HG02678 (cell line): ENCODE measurements at regions not wholly inside any gene's neighbourhood (a gene's known extent, or its start where the extent isn't known, plus 50 kb on each side); places are given as distances from the start of the nearest gene placed in this dataset.
"Not testable (repeated sequence)": the region's sequence is repeated elsewhere in the genome, so short reads cannot be mapped to it uniquely, and the experiment has no call there.

Source experiments
- ATAC-seq: cut with Tn5 transposase; IDR thresholded peaks from one replicate; pipeline ENCODE4 v1.9.1; 2021; ENCODE audit warnings: mild to moderate bottlenecking, moderate library complexity; ENCODE audit not compliant: unreplicated experiment

DNA sequence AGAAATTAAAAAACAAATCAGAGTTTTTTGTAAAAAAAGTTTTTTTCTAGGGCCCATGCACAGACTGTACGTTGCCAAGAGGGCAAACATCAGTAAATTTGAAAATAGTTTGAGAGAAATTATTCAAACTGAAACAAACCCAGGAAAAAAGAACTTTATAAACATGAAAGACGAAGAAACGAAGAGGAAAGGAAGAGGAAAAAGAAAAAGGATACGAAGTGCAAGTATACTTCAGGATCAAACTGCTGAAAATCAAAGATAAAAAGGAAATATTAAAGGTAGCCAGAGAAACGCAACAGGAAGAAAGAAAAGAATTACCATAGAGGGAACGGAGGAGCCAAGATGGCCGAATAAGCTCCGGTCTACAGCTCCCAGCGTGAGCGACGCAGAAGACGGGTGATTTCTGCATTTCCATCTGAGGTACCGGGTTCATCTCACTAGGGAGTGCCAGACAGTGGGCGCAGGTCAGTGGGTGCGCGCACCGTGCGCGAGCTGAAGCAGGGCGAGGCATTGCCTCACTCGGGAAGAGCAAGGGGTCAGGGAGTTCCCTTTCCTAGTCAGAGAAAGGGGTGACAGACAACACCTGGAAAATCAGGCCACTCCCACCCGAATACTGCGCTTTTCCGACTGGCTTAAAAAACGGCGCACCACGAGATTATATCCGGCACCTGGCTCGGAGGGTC, 94.4 kb upstream of the GAS1 start:
- not testable (repeated sequence) for ATAC-seq

DNA sequence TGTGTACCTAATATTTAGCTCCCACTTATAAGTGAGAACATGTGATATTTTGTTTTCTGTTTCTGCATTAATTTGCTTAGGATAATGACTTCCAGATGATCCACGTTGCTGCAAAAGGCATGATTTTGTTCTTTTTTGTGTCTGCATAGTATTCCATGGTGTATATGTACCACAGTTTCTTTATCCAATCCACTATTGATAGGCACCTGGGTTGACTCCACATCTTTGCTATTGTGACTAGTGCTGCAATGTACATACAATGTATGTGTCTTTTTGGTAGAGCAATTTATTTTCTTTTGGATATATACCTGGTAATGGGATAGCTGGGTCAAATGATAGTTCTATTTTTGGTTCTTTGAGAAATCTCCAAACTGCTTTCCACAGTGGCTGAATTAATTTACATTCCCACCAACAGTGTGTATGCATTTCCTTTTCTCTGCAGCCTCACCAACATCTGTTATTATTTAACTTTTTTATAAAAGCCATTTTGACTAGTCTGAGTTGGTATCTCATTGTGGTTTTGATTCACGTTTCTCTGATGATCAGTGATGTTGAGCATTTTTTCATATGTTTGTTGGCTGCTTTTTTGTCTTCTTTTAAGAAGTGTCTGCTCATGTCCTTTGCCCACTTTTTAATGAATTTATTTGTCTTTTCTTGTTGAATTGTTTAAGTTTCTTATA, 102.8 kb upstream of the GAS1 start:
- ATAC-seq = not testable (repeated sequence)

GRCh38 chr9:87054999-87055686, 107.8 kb upstream of the GAS1 start:
- no peak for ATAC-seq

DNA sequence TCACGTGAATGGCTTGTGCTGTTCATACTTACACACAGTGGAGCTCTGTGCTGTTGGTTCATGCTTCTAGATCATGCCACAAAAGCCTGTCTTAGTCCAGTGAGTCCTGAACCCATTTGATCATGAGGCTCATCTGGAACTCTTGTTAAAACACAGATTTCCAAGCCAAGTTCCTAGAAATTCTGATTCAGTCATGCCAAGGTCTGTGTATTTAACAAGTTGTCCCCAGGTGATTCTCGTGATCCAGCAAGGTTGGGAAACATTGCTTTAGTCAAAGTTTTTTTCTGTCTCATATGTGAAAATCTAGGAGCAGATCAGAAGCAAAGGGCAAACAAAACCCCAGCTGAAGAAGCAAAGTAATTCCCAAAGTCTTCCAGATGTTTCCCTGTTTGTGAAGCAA, 112.5 kb upstream of the GAS1 start:
- no peak for ATAC-seq

- ATAC-seq = no peak
Observed at GRCh38 chr9:87062746-87063145, 115.4 kb upstream of the GAS1 start.

DNA sequence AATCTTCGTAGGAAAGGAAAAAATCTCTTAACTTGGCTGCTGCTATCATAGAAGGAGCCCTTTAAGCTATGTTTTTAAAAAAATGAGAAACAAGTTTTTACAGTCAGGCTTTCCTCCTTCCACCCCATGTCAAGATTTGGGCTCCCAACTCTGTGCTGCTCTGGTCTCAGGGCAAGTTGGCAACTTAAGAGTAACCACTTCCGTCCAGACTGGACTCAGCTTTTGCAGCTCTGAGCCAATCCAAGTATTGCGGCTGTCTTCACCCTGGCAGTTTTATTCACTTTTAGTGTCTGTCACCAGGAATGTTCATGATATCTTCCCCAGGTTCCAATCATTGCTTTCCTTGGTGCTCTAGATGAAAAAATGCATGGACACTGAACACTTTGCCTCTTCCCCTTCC, 115.9 kb upstream of the GAS1 start:
- no peak for ATAC-seq

DNA sequence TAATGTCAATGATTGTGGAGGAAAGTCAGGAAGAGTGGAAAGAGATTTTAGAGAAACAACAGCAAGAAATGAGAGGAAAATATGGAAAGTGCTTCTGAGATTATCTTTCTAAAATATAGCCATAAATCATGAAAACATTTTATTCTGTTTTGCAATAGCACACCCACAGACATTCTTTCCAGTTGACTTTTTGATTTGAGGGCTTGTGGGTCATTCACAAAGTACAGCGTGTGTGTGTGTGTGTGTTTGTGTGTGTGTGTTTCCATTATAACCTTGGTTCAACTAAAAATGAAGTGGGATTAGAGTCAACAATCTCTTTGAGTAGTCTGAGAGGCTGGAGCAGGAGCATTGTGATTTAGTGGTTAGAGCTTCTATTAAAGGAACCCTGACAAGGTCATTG, 116.6 kb upstream of the GAS1 start:
- ATAC-seq = no peak

DNA sequence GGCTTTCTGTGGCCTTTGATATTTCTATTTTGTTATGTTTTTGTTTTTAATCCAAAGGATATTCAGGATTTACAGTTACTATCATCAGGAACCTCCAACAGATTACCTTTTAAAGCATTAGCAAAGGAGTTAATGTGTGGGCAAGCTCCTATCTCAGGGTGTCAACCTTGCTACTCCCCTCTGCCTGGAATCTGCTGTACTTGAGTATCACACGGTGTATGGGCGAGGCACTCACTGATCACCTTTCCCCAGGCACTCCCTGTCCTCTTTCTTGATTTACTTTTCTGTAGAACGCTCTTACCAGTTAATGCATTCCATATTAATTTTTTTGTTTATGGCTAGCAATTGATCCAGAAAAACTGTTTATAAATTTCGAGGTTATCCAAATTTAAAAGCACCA, 117.0 kb upstream of the GAS1 start:
- no peak for ATAC-seq

GRCh38 chr9:87065981-87066380, 118.7 kb upstream of the GAS1 start:
- no peak for ATAC-seq

- ATAC-seq = no peak
Observed at GRCh38 chr9:87067426-87067825, 120.1 kb upstream of the GAS1 start.

DNA sequence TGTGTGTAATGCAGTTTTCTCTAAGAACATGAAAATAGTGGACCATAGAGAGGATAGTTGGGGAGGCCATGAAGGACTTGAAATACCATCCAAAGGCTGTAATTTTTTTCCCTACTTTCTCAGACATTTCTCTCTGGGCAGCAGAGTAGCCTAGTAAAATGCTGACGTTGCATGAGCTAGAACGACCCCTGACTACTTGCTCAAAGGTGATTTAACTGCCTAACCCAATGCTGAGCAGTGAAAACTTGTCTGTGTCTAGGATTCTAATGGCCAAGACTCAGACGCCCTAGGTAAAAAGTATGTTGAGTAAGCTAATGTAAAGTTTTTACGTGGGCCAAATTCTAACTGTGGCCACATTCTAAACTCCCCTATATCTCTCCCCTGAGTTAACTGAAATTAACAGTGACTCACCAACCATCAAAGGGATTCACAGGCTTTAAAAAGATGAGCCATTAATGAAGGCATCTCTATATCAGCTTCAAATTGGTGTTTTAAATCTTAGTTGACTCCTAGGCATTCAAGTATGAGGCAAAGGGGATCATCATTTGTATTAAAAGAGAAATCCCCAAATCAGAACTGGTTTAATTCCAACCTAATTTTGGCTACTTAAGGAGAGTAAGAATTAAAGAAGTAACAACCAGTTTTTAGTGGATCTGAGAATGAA, 121.0 kb upstream of the GAS1 start:
- ATAC-seq = no peak

- no peak for ATAC-seq
Observed at GRCh38 chr9:87069690-87070089, 122.4 kb upstream of the GAS1 start.

DNA sequence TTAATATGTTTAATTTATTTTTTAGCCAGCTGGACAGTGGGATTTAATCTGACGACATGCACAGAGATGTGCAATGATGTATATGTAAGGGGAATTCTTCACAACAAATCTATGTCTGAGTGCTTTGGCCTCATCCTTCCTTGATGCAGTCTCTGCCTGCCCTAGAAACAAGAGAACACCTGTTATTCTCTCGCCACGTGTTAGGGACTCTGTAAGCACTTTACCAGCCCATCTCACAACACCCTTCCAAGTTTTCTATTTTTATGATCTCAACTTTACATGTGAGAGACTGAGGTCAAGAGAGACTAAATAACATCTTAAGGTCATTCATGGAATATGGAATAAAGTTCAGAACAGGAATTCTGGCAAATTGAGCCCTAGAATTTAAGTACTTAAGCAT, 123.0 kb upstream of the GAS1 start:
- ATAC-seq = no peak

DNA sequence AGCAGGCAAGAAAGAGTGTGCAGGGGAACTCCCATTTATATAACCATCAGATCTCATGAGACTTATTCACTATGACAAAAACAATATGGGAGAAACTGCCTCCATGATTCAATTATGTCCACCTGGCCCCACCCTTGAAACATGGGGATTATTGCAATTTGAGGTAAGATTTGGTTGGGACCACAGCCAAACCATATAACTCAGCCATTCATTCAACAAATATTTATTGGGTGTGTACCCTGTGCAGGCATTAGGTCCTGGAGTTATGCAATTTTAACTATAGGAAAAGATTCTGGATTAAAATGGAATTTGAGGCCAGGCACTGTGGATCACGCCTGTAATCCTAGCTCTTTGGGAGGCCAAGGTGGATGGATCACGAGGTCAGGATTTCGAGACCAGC, 124.2 kb upstream of the GAS1 start:
- ATAC-seq = no peak

DNA sequence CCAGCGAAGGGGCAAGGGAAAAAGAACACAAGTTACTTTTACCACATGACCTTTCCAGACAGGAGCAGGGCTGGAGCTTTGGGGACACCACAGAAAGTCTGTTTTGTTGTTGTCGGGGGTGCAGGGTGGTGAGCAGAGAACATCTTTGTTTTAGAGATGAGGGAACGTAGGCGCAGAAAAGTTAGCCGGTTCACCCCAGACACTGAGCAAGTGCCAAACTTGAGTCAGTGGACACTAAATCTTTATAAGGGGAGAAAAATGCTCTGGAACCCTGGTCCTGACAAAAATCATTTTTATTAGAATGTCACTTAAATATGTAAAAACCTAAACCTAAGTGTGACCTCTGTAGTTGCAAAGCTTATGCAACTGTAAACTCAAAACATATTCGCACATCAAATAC, 126.4 kb upstream of the GAS1 start:
- no peak for ATAC-seq

GRCh38 chr9:87075537-87075936, 128.2 kb upstream of the GAS1 start:
- ATAC-seq = no peak

DNA sequence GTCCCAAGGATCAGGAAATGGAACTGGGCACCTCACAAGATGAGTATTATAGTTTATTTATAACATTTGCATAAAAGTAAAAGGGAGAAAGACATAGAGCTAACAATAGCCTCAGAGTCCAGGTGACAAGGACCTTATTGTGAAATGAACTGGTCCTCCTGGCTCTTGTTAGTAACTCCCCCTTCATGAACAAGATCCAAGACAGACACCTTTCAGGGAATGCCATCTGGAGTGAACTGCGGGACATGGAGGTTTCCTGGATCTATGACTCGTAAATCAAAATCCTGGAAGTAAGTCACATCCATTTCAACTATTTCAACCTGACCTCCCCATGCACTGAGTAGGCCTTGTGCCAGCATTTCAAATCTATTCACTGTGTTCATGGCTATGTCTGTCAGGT, 129.5 kb upstream of the GAS1 start:
- ATAC-seq = no peak

- no peak for ATAC-seq
Observed at GRCh38 chr9:87077986-87078385, 130.7 kb upstream of the GAS1 start.

DNA sequence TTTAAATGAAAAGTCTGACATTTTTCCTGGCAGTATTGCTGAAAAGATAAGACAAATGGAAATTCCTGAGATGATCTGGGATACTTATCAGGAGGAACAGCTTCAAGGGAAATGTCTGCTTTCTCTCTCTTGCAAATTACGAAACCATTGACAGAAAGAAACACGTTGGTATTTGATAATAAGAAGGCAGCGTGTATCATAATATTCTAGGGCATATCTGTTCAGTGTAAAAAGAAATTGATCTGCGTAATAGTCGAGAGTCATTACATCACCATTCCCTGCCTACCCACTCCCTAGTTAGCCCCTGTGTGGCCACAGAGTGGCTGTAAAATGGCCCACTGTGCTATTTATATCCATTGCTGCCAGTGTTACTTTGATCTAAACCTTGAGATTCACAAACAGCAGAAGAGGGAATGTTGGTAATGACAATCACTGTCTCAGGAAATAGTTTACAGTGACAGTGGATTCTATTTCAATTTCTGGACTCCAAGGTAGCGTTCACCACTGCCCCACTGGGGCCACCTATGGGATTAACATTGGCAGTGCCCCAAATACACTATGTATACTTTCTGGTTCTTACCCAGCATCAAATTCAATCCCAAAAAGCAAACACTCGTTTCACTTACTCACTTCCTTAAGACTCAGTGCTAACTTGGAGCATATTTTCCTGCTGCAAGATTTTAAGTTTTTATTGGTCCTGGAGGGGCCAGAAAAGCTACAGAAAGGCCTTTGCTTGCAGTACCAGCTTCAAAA, 133.4 kb upstream of the GAS1 start:
- ATAC-seq = no peak

GRCh38 chr9:87081503-87081902, 134.2 kb upstream of the GAS1 start:
- ATAC-seq = no peak

- ATAC-seq = no peak
Observed at GRCh38 chr9:87083986-87084385, 136.7 kb upstream of the GAS1 start.
